ENCODE measurements at regions not wholly inside any gene's neighbourhood (a gene's known extent, or its start where the extent isn't known, plus 50 kb on each side); places are given as distances from the start of the nearest gene placed in this dataset.

- TF ChIP-seq CTCF (conservative IDR thresholded peaks at IDR 0.05; ENCODE audit: low read length) = no peak
- DNase-seq (ENCODE audit: low read depth) = peak; percentile 56
- no peak overlapping the region for H3K4me3 ChIP-seq (ENCODE audit: low read length)
Observed at GRCh38 chr9:21690561-21690960, 111.9 kb upstream of the MTAP start.

GRCh38 chr9:21692390-21692789 lies 110.0 kb upstream of the MTAP start:
- DNase-seq (ENCODE audit: low read depth) = no peak
- no peak for TF ChIP-seq CTCF (conservative IDR thresholded peaks at IDR 0.05; ENCODE audit: low read length)
- no peak overlapping the region for H3K4me3 ChIP-seq (ENCODE audit: low read length)

GRCh38 chr9:21694424-21694823 lies 108.0 kb upstream of the MTAP start:
- H3K4me3 ChIP-seq (ENCODE audit: low read length) = no peak overlapping the region
- TF ChIP-seq CTCF (conservative IDR thresholded peaks at IDR 0.05; ENCODE audit: low read length) = no peak
- DNase-seq (ENCODE audit: low read depth) = no peak

- TF ChIP-seq CTCF (conservative IDR thresholded peaks at IDR 0.05; ENCODE audit: low read length) = no peak
- no peak overlapping the region for H3K4me3 ChIP-seq (ENCODE audit: low read length)
- DNase-seq (ENCODE audit: low read depth) = no peak
Observed at GRCh38 chr9:21695443-21695842, 107.0 kb upstream of the MTAP start.

- no peak overlapping the region for H3K4me3 ChIP-seq (ENCODE audit: low read length)
- TF ChIP-seq CTCF (conservative IDR thresholded peaks at IDR 0.05; ENCODE audit: low read length) = no peak
- no peak for DNase-seq (ENCODE audit: low read depth)
Observed at GRCh38 chr9:21695874-21696341, 106.5 kb upstream of the MTAP start.

GRCh38 chr9:21696411-21696871 lies 106.0 kb upstream of the MTAP start:
- TF ChIP-seq CTCF (conservative IDR thresholded peaks at IDR 0.05; ENCODE audit: low read length) = no peak
- H3K4me3 ChIP-seq (ENCODE audit: low read length) = no peak overlapping the region
- DNase-seq (ENCODE audit: low read depth) = no peak

GRCh38 chr9:21708260-21708711 lies 94.2 kb upstream of the MTAP start:
- no peak for DNase-seq (ENCODE audit: low read depth)
- TF ChIP-seq CTCF (conservative IDR thresholded peaks at IDR 0.05; ENCODE audit: low read length) = no peak
- H3K4me3 ChIP-seq (ENCODE audit: low read length) = no peak overlapping the region
